ENCODE measurements at regions not wholly inside any gene's neighbourhood (a gene's known extent, or its start where the extent isn't known, plus 50 kb on each side); places are given as distances from the start of the nearest gene placed in this dataset.

DNA sequence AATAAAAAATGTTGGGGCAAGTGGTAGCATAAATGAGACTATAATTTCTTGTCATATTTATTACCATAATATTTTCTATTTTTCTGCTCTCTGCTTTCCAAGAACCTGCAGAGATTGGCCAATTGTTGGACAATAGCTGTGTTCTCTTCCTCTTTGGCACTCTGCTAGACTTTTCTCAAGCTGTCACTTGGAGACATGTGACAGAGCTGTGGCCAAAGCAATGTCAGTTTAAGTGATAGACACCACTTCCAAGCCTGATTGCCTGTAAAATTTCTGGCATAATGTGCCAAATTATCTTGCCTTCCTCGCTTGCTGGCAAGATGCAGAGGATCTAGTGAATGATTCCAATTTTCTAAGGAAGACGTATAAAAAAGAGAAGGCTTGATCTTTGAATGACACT lies 162.2 kb upstream of the NDST4 start:
- no peak for TF ChIP-seq SMC3 (IDR thresholded peaks at IDR 0.05; ENCODE audit: low read depth, low read length)
- TF ChIP-seq TEAD4 (IDR thresholded peaks at IDR 0.05; ENCODE audit: borderline replicate concordance, insufficient read depth): no peak
- TF ChIP-seq POLR2AphosphoS5 (IDR thresholded peaks at IDR 0.05; ENCODE audit: low read depth, low read length): no peak
- TF ChIP-seq, protein P1, sequence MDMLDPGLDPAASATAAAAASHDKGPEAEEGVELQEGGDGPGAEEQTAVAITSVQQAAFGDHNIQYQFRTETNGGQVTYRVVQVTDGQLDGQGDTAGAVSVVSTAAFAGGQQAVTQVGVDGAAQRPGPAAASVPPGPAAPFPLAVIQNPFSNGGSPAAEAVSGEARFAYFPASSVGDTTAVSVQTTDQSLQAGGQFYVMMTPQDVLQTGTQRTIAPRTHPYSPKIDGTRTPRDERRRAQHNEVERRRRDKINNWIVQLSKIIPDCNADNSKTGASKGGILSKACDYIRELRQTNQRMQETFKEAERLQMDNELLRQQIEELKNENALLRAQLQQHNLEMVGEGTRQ (IDR thresholded peaks at IDR 0.05; ENCODE audit: borderline replicate concordance, low read depth, low read length): no peak
- TF ChIP-seq, protein P2, sequence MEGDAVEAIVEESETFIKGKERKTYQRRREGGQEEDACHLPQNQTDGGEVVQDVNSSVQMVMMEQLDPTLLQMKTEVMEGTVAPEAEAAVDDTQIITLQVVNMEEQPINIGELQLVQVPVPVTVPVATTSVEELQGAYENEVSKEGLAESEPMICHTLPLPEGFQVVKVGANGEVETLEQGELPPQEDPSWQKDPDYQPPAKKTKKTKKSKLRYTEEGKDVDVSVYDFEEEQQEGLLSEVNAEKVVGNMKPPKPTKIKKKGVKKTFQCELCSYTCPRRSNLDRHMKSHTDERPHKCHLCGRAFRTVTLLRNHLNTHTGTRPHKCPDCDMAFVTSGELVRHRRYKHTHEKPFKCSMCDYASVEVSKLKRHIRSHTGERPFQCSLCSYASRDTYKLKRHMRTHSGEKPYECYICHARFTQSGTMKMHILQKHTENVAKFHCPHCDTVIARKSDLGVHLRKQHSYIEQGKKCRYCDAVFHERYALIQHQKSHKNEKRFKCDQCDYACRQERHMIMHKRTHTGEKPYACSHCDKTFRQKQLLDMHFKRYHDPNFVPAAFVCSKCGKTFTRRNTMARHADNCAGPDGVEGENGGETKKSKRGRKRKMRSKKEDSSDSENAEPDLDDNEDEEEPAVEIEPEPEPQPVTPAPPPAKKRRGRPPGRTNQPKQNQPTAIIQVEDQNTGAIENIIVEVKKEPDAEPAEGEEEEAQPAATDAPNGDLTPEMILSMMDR (IDR thresholded peaks at IDR 0.05): no peak
- TF ChIP-seq EZH2phosphoT487 (IDR thresholded peaks at IDR 0.05; ENCODE audit: borderline replicate concordance, low read depth): no peak
- no peak for TF ChIP-seq GABPA (IDR thresholded peaks at IDR 0.05; ENCODE audit: low read depth)
- TF ChIP-seq YY1 (IDR thresholded peaks at IDR 0.05; ENCODE audit: low read depth): no peak
- TF ChIP-seq RXRA (IDR thresholded peaks at IDR 0.05; ENCODE audit: borderline replicate concordance, low read depth): no peak
- TF ChIP-seq RCOR1 (IDR thresholded peaks at IDR 0.05; ENCODE audit: low read length): no peak
- TF ChIP-seq, protein P3, sequence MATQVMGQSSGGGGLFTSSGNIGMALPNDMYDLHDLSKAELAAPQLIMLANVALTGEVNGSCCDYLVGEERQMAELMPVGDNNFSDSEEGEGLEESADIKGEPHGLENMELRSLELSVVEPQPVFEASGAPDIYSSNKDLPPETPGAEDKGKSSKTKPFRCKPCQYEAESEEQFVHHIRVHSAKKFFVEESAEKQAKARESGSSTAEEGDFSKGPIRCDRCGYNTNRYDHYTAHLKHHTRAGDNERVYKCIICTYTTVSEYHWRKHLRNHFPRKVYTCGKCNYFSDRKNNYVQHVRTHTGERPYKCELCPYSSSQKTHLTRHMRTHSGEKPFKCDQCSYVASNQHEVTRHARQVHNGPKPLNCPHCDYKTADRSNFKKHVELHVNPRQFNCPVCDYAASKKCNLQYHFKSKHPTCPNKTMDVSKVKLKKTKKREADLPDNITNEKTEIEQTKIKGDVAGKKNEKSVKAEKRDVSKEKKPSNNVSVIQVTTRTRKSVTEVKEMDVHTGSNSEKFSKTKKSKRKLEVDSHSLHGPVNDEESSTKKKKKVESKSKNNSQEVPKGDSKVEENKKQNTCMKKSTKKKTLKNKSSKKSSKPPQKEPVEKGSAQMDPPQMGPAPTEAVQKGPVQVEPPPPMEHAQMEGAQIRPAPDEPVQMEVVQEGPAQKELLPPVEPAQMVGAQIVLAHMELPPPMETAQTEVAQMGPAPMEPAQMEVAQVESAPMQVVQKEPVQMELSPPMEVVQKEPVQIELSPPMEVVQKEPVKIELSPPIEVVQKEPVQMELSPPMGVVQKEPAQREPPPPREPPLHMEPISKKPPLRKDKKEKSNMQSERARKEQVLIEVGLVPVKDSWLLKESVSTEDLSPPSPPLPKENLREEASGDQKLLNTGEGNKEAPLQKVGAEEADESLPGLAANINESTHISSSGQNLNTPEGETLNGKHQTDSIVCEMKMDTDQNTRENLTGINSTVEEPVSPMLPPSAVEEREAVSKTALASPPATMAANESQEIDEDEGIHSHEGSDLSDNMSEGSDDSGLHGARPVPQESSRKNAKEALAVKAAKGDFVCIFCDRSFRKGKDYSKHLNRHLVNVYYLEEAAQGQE (IDR thresholded peaks at IDR 0.05; ENCODE audit: low read depth, low read length): no peak
- no peak for TF ChIP-seq EP300 (IDR thresholded peaks at IDR 0.05; ENCODE audit: borderline replicate concordance in 1 of 2, low read depth in 1 of 2, low read length in 1 of 2)
- TF ChIP-seq JUND (IDR thresholded peaks at IDR 0.05): no peak
